Tibial artery (tissue), 4 donors: ENCODE measurements at regions not wholly inside any gene's neighbourhood (a gene's known extent, or its start where the extent isn't known, plus 50 kb on each side); places are given as distances from the start of the nearest gene placed in this dataset.
"Not testable (repeated sequence)": the region's sequence is repeated elsewhere in the genome, so short reads cannot be mapped to it uniquely, and the experiment has no call there.

ENCODE experiments used
- DNase-seq, 2 donors: peaks; one replicate each; pipeline ENCODE4 v3.0.0-alpha.2; 2019
- H3K27ac ChIP-seq, 2 donors: fragments of 200-600 bp; sonication (generic) in 1 of 2; 1 replicate in 1 of 2; 2 replicates in 1 of 2; pipeline ENCODE4 v1.5.1; 2018 to 2019; ENCODE audit warnings: mild to moderate bottlenecking in 1 of 2
- H3K27me3 ChIP-seq, 2 donors: fragments of 200-600 bp; sonication (generic) in 1 of 2; one replicate each; pipeline versions ENCODE4 v1.5.1 to v1.6.0; 2016 to 2019
- H3K36me3 ChIP-seq, 3 donors: fragments of 200-600 bp; sonication (generic) in 2 of 3; one replicate each; pipeline ENCODE4 v1.5.1; 2016 to 2019; ENCODE audit warnings: mild to moderate bottlenecking in 2 of 3
- H3K4me1 ChIP-seq, 4 donors: fragments of 200-600 bp; sonication (generic) in 2 of 4; 1 replicate in 3 of 4; 2 replicates in 1 of 4; pipeline ENCODE4 v1.5.1; 2016 to 2019
- H3K4me3 ChIP-seq, 2 donors: fragments of 200-600 bp; sonication (generic) in 1 of 2; 1 replicate in 1 of 2; 2 replicates in 1 of 2; pipeline ENCODE4 v1.5.1; 2018 to 2019; ENCODE audit warnings: mild to moderate bottlenecking in 2 of 2
- H3K9me3 ChIP-seq, 3 donors: fragments of 200-600 bp; sonication (generic) in 1 of 3; one replicate each; pipeline ENCODE4 v1.5.1; 2016 to 2019
- CTCF ChIP-seq, 2 experiments: fragments of 200-600 bp in 1 of 2; fragments of 450-650 bp in 1 of 2; IDR thresholded peaks; one replicate each; pipeline ENCODE4 v1.5.1; 2017 to 2019; ENCODE audit warnings: antibody characterized with exemption in 2 of 2, mild to moderate bottlenecking in 1 of 2, moderate library complexity in 1 of 2
- intact Hi-C: fragments of 100-400 bp; cut with DNase I; formaldehyde crosslinking; loops from one replicate; pipeline ENCODE4 v1.15.0; 2023; ENCODE audit warnings: low total_unique reads

- no peak for DNase-seq
- Histone ChIP-seq H3K9me3 (peaks cover 0 to 6% (median 3%) of the 10 kb centered on the region in 3 donors), H3K4me3 (no peak overlapping the region), H3K27me3 (no peaks in the 10 kb centered on the region), H3K27ac (no peak overlapping the region), H3K4me1 (no peaks in the 10 kb centered on the region), H3K36me3 (no peaks in the 10 kb centered on the region)
- TF ChIP-seq CTCF (IDR thresholded peaks at IDR 0.05) = no peak
- intact Hi-C loops = no loop called here
These were observed 289.1 kb upstream of the PREP start for GRCh38 chr6:105691971-105692370.

GRCh38 chr6:105691081-105691480 lies 288.2 kb upstream of the PREP start:
- TF ChIP-seq CTCF (IDR thresholded peaks at IDR 0.05) = no peak
- intact Hi-C loops = no loop called here
- H3K27ac ChIP-seq = no peak overlapping the region
- no peak overlapping the region for H3K4me3 ChIP-seq
- no peaks in the 10 kb centered on the region for H3K36me3 ChIP-seq
- no peaks in the 10 kb centered on the region for H3K4me1 ChIP-seq
- no peaks in the 10 kb centered on the region for H3K27me3 ChIP-seq
- H3K9me3 ChIP-seq = peaks cover 0 to 14% (median 7%) of the 10 kb centered on the region in 3 donors
- peak in 1 of 2 donors; percentile 33 for DNase-seq

- no peak overlapping the region for H3K27ac ChIP-seq
- no peaks in the 10 kb centered on the region for H3K4me1 ChIP-seq
- no peak for TF ChIP-seq CTCF (IDR thresholded peaks at IDR 0.05)
- DNase-seq = no peak
- peaks cover 0 to 14% (median 7%) of the 10 kb centered on the region in 3 donors for H3K9me3 ChIP-seq
- H3K27me3 ChIP-seq = no peaks in the 10 kb centered on the region
- no peak overlapping the region for H3K4me3 ChIP-seq
- H3K36me3 ChIP-seq = no peaks in the 10 kb centered on the region
- intact Hi-C loops = no loop called here
These were observed 285.7 kb upstream of the PREP start for GRCh38 chr6:105688573-105688972.

- H3K36me3 ChIP-seq, intact Hi-C loops, DNase-seq, H3K4me1 ChIP-seq, H3K4me3 ChIP-seq, H3K27me3 ChIP-seq, H3K27ac ChIP-seq: not testable (repeated sequence)
- peaks cover 0 to 14% (median 7%) of the 10 kb centered on the region in 3 donors for H3K9me3 ChIP-seq
These were observed 283.9 kb upstream of the PREP start for GRCh38 chr6:105686793-105687192.

GRCh38 chr6:105681061-105681460 lies 278.2 kb upstream of the PREP start:
- intact Hi-C loops = no loop called here
- no peak for DNase-seq
- H3K27me3 ChIP-seq = no peaks in the 10 kb centered on the region
- H3K4me1 ChIP-seq = no peaks in the 10 kb centered on the region
- H3K27ac ChIP-seq = no peak overlapping the region
- no peaks in the 10 kb centered on the region for H3K36me3 ChIP-seq
- no peak for TF ChIP-seq CTCF (IDR thresholded peaks at IDR 0.05)
- no peak overlapping the region for H3K4me3 ChIP-seq
- H3K9me3 ChIP-seq = no peaks in the 10 kb centered on the region

- Histone ChIP-seq H3K36me3 (no peaks in the 10 kb centered on the region), H3K4me1 (no peaks in the 10 kb centered on the region), H3K27me3 (no peaks in the 10 kb centered on the region), H3K27ac (no peak overlapping the region), H3K9me3 (no peaks in the 10 kb centered on the region), H3K4me3 (no peak overlapping the region)
- no peak for TF ChIP-seq CTCF (IDR thresholded peaks at IDR 0.05)
- DNase-seq = no peak
- intact Hi-C loops = no loop called here
These were observed 277.2 kb upstream of the PREP start for GRCh38 chr6:105680131-105680530.
